ENCODE measurements at regions not wholly inside any gene's neighbourhood (a gene's known extent, or its start where the extent isn't known, plus 50 kb on each side); places are given as distances from the start of the nearest gene placed in this dataset.

DNA sequence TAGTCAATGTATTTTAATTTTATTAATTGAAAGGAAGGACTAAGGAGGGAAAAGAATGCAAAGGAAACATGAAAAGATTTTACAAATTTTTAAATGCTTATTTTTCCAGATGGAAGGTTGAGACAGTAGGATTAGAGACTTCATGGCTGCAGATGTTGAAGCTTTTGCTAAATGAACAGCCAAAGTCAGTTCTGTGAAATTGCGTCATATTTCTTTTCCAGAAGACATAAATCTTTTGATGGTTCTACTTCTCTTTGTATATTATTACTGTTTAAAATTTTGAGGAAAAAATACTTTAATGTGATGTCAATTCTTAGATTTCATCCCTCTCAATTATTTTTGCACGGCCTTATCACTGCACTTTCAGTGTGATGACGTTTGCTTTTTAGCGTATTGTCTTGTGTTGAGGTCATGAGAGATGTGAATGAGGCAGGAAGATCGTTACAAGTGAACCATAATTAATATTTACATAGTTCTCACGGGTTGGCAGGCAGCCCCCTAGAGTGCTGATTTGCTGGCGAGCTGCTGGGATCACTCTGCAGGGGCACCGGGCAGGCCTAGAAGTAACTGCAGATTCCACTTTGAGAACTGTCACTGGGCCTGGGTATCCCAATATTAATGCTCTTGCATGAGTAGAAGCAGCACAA, 158.1 kb downstream of the TBXT start:
- no peak for DNase-seq

DNA sequence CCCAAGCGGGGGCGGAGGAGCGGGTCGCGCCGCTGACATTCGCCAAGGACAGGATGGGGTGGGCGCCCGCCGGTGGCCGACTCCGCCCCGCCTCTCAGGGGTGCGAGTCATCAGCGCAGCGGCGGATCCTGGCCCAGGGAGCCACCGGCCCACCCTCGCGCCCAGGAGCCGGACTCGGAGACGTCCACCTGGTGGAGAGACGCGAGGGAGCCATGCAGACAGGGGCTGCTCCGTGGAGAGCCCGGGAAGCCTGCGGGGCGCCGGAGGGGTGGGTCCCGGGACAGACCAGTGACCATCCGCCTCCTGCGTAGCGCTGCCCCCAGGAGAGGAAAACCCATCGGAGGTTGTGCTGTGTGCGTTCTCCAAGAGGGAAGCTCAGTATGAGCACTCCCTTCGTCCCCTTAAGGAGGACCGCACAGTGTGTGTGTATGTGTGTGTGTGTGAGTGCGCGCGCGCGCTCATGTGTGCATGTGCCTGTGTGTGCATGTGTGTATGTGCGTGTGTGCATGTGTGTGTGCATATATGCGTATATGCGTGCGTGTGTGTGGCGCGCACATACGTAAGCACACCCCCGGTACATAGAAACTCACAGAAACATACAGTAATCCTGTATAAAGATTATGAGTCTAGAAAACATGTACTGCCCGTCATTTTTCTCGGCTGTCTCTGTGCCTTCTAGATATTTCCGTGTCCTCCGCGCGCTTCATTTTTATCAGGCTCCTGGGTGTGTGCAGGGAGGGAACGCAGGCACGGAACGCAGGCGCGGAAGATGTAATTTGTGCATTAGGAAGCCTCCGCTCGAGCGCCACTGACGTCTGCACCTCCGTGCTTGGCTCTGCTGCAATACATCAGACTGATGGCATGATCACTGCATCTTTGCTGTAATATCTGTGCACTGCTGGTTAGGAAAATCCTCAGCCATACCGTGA, 158.9 kb downstream of the TBXT start:
- no peak for DNase-seq

DNA sequence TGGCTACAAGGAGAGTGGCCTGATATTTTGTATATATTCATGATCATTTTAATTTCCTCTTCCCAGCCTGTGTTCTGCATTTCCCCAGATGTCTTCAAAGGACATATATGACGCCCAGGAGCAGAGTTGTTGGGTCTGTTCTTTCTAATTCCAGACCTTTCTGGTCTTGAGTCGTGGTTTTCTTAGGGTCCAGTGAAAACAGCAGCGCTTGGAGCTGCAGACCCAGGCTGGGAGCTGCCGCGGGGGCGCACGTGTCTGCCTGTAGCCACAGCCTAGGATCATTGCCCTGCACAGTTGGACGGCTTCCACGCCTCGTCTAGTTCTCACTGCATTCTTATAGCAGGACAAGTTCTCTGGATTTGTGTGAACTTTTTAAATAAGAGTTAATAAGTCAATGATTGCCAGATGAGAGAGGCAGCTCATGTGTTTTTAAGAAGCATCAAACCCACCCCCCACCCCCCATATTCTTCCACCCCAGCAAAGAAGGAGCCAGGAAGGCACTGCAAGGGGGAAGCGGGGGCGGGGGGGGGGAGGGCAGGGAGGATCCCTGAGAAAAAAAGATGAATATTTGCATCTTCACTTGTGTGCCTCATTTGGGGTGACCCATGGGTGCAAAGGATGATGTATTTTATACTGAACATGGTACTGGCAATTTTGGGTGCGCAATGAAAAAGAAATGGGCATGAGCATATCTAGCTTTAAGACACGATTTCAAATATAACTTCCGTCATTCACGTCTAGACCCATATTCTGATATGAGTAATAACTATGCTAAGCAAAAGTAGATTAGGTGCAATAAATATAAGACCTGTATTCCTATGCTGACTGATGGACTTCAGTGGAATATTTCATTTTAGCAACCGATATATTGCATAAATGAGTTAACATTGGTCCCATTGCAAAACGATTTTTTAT, 160.0 kb downstream of the TBXT start:
- DNase-seq, result no peak

DNA sequence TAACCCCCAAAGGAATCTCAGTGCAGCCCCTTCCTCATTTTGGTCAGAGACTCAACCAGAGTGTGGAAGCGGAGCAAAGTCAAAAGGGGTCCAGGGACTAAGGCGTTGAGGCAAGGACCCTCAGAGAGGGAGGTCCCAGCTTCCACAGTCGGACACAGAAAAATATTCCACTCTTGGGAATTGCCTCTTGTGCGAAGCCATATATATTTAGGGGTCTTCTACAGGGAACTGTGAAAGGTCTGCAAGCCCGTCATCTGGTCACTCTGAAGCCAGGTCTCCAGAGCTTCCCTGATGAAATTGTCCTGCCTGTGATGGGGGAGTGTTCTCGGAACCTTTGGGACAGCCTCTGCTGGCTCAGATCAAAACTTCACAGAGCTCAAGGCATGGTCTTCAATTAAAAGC, 160.8 kb downstream of the TBXT start:
- no peak for DNase-seq

DNA sequence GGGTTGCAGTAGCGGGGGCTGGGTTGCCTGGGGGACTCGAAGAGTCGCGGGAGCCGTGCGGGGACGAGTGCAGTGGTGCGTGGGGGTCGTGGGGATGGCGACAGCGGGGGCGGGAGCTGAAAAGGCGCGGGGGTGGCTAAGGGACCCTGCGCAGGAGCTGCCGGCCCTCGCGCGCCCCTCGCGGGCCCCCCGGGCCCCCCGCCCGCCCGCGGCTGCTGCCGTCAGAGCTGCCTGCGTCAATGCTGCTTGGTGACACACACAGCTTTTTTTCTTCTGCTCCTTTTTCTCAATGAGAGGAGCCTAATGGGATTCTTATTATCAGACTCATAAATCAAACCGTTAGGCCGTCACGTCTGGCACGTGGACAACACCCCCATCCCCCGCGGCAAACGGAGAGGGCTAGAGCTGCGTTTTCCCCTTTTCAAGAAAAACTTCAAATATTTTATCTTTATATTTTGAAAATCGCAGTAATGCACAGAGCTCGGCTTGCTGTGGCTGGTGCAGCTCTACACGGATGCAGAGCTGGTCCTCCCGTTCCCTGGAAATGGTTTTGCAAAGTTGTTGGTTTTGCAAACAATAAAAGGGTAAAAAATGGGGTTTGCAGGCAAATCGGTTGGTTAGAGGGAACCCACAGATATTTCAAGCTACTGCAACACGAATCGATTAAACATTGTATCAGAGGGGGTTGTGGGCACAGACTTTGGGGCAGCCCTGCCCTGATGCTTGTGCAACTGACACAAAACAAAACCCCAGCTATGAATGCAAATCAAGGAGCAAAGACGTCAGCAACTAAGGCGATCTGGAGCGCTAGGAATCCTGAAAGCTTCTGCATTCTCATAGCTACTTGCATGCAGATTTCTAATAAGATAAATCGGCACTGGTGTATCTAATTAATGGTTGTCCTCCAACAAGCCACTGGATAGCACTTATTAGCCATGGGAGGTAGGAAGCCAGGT, 161.4 kb downstream of the TBXT start:
- no peak for DNase-seq

DNA sequence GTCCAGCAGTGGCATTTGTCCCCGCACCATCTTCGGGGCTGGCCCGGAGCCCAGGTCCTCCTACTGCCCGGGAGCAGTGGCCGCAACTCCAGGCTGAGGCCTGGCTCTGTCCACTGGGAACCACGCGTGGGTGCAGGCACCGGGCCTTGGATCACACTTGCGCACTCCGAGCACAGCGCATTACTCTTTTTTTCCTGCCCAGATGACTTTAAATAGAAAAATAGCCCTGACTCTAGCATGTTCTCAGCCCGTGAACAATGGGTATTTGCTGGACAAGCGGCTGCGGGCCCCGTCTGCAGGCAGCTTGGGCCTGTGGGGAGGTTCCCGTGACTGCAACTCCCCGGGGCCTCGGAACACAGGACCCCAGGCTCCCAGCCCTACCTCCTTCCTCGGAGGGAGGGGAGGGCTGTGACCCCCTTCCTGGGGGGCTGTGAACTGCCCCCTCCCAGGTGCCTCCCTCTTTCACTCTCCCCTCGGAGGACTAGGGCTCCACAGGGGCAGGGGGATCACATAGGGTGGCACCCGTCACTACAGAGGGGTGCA, 162.2 kb downstream of the TBXT start:
- no peak for DNase-seq

DNA sequence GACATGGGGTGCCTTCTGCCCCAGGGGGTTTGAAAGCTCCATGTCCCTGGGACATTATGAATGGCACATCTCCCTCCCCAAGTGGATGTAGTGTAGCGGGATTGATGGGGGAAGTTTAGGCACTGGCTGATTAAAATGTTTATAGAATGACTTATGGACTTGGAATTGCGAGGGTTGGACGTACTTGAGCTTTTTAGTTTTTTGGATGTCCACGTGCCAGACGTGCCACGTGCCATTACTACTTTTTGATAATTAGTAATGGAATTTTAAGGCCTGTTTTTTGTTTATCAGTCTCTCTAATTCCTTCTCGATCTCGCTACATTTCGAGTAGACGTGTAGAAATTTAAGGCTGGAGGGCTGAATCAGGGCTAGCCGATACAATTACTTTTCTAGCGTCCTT, 162.8 kb downstream of the TBXT start:
- no peak for DNase-seq

DNA sequence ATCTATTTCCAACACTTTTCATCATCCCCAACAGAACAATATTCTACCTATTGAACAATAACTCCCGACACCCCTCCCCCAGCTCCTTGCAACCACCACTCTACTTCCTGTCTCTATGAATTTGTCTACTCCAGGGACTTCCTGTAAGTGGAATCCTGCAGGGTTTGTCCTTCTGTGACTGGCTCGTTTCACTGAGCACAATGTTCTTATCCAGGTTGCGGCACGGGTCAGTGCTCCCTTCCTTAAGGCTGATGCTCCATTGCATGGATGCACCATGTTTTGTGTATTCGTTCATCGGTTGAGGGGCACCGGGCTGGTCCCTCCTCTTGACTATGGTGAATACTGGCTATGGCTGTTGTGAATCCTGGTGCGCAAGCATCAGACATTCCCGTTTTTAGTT, 163.2 kb downstream of the TBXT start:
- DNase-seq, result no peak

DNA sequence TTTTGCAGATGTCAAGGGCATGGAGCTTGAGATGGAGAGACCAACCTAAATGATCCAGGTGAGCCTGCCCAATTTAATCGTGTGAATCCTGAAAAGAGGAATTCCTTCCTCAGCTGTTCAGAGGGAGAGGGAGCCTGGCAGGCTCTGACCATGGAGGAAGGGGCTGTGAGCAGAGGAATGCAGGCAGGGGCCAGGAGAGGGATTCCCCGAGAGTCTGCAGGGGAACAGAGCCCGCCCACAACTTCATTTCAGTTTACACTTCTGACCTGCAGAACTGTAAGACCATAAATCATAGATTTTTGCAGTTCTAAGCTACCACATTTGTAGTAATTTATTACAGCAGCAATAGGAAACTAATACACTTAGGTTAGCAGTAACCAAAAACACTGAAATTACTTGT, 164.1 kb downstream of the TBXT start:
- DNase-seq, result no peak

DNA sequence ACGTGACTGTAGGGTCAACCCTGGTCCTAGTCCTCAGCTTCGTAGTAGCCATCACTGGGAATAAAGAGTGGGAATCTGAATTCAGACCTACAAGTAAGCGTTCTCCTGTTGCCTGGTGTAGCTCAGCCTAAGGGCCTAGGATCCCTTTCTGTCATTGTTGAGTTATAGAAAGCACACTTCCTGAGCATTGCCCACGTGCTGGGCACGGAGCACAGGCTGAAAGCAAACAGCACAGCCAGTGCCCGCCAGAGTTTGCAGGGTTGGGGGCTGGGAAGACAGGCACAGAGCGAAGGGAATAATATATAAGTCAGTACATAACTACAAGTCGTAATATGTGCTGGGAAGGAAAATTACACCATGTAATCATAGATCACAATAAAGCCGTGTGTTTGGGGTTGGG, 166.3 kb downstream of the TBXT start:
- DNase-seq, result no peak

DNA sequence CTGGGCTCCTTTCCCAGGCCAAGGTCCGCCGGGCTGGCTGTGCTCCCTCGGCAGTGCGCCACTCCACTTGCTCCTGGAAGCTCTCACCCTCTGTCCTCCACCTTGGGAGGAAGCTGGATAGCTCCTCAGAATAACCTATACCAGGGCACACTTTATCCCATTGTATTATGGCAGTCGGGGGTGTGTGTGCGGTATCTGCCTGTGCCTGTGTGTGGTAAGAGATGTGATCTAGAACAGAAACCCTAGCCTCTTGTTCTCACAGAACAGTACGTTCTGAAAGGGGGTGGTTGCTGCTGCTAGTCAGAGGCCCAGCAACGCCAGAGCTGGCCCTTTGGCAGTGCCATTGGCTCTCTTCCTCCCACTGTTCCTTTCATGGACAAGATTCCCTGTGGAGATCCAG, 168.4 kb downstream of the TBXT start:
- no peak for DNase-seq

DNA sequence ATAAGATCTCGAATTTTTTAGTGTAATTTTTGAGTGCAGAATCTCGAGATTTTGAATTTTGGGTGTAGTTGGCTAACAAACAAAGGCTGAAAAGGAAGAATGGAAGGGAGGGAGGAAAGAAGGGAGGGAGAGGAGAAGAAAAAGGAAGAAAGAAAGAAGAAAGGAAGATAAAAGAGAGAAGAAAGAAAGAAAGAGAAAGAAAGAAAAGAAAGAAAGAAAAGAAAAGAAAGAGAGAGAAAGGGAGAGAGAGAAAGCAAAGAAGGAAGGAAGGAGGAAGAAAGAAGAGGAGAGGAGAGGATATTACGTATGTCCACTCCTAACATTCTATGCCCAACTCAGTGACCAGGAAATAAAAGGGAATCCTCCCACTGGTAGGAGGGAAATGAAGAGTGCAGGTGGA, 169.6 kb downstream of the TBXT start:
- no peak for DNase-seq

DNA sequence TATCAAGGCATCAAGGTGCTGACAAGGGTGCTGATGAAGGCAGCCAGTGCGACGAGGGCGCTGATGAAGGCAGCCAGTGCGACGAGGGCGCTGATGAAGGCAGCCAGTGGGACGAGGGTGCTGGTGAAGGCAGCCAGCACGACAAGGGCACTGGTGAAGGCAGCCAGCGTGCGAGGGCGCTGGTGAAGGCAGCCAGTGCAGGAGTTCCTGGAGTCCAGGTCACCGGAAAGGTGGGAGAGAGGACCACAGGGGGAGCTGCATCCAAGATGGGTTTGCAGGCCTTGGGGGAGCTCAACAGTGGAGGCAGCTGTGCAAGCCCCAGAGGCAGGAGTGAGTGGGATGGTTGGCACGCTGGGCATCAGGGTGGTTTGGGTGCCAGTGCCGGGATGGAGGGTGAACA, 176.3 kb downstream of the TBXT start:
- no peak for DNase-seq

DNA sequence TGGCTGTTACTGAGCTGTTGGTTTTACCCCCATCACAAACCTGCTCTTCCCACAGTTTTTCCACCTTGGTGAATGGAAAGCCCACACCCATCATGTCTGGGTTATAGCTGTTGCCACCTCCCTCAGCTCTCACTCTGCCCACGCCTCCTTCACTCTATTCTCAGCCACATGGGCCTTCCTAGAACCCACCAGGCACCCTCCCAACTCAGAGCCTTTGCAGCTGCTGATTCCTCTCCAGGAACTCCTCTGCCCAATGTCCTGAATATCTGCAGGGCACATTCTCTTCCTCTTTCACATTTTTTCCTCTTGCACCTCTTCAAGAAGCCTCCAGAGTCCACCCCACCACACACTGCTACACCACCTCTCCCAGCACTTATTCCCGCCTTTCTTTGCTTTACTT, 177.4 kb downstream of the TBXT start:
- no peak for DNase-seq

DNA sequence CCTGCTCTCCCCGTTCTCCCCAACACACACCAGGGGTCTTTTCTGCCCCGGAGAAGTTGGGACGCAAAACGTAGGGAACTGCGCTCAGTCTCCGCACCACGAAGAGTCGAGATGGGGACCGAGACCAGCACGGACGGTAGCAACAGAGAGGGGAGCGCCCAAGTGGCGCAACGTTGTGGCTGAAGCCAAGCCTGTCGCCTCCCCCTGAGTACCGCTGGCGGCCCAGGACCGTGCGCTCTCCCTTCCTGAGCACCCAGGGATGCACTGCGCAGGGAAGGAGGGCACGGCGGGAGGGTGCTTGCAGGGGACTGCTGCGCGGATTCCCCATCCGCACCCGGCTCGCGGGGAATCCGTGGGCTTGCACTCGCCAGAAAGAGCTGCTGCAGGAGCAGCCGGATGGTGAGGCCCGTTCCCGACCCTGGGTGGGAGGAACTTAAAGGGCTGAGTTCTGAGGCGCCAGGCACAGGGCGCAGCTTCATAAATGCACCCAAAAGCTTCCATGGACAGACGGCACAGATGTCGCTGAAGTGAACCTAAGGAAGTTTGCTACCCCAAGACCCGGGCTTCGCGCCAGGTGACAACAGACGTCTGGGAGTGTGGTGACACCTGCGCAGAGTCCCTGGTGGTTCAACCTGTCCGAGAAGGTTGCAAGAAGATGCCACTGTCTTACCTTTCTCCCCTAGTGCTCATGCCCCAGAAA, 178.7 kb downstream of the TBXT start:
- no peak for DNase-seq

DNA sequence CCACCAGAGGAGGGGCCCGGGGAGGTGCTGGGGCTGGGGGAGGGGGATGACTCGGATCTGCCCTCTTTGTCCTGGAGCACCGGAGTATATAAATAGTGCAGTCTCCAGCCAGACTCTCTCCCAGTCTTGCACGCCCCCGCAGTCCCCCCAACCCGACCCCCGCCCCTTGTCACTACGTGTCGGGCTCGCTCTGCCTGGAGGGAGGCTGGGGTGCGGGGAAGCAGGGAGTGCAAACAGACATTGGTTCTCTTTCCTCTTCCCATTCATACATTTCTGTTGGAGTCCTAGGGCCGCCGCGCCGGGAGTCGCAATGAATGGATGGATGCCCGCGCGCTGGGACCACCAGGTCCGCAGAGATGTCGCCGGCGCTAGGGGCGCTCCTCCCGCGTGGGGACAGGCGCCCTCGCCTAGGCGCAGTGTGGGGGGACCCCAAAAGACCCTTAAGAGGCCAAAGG, 179.3 kb downstream of the TBXT start:
- DNase-seq, result no peak

DNA sequence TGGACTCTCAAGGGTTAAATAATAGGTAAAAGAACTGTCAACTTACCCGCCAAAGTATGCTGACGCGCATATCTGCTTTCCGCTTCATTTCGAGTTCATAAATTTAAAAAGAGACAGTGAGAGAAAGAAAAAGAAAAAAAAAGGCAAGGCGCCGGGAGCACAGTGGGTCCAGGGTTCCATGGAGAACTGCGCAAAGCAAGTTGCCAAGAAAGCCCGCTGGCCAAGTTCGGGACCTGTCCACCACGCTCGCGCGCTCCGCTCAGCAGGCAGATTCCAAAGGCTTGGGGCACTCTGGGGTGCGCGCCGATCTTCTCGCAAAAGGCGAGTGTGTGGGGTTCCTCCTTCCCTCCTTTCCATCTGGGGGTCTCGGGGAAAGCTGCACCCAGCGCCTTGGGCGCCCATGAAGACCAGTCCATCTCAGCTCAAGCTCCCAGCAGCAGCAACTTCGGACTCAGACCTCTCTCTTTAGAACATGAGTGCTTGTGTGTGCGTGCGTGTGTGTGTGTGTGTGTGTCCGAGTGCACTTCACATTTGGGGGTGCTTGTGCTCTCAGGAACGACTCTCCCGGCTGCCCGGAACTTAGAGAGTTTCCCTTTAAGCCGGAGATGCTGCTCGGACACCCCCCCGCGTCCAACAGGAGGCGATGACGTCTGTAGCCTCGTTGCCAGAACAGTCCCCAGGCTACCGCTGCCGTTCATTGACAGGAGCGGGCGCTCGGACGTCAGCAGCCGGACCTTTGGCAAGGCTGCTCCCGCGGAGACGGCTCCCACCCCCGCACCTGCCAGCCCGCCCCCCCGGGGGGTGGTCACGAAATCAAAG, 180.0 kb downstream of the TBXT start:
- DNase-seq, result no peak

DNA sequence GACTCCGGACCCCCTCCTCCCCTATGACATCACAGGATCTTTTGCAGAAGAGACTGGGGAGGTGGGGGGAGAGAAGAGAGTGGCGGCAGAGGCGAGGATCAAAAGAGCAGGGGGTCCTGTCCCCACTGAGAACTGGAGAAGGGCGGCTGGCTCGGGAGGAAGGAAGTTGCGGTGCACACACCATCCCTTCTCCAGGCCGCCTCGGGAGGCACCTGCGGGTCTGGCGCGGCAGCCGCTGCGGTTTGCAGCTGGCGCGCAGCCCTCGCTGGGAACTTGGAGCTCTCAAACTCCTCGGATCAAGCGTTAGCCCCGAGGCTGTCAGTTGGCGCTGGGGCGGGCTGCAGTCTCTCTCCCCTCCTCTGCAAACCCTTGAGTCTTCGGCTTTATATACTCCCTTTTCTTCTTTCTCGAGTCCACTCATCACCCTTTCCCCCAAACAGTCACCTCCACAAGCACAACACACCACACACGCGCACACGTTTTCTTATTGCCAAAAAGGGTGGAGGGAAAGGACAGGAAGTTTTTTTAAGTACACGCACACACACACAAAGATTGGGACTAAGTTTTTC, 180.7 kb downstream of the TBXT start:
- no peak for DNase-seq

DNA sequence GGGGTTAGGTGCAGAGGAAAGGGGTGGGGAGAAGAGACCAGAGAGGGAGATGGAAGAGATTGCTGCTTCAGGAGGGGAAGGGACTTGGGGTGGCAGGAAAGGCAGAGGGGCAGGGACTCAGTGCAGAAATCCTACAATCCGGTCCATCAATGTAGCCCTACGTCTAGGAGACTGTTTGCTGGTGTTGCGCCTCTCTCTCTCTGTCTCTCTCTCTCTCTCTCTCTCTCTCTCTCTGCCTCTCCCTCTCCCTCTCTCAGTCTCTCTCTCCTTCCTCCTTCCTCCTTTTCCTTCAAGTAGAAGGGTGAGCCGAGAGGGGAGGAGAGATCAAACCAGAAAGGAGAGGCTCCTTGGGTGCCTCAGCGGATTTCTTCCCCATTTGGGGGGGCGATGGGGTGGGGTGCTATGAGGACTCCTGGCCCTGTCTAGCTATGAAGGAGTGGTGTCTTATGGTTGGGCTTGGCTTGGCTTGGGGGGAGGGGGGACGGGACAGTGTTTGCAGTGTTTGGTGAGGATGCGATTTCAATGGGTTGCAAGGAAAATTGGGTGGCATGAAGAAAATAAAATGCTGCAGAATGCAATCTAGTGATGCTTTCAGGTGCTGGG, 181.2 kb downstream of the TBXT start:
- DNase-seq, result no peak

All from KG1 (cell line).